ENCODE measurements at regions not wholly inside any gene's neighbourhood (a gene's known extent, or its start where the extent isn't known, plus 50 kb on each side); places are given as distances from the start of the nearest gene placed in this dataset.

- TF ChIP-seq, protein P1, sequence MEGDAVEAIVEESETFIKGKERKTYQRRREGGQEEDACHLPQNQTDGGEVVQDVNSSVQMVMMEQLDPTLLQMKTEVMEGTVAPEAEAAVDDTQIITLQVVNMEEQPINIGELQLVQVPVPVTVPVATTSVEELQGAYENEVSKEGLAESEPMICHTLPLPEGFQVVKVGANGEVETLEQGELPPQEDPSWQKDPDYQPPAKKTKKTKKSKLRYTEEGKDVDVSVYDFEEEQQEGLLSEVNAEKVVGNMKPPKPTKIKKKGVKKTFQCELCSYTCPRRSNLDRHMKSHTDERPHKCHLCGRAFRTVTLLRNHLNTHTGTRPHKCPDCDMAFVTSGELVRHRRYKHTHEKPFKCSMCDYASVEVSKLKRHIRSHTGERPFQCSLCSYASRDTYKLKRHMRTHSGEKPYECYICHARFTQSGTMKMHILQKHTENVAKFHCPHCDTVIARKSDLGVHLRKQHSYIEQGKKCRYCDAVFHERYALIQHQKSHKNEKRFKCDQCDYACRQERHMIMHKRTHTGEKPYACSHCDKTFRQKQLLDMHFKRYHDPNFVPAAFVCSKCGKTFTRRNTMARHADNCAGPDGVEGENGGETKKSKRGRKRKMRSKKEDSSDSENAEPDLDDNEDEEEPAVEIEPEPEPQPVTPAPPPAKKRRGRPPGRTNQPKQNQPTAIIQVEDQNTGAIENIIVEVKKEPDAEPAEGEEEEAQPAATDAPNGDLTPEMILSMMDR (conservative IDR thresholded peaks at IDR 0.05; ENCODE audit: low read length): no peak
- no peak for TF ChIP-seq EZH2phosphoT487 (IDR thresholded peaks at IDR 0.05; ENCODE audit: borderline replicate concordance)
Measured at GRCh38 chr2:118265873-118266455, 177.7 kb downstream of the INSIG2 start.
